ENCODE measurements at regions not wholly inside any gene's neighbourhood (a gene's known extent, or its start where the extent isn't known, plus 50 kb on each side); places are given as distances from the start of the nearest gene placed in this dataset.
A peak's percentile ranks its signal among the peaks of the same experiment; 100 is the strongest.

GRCh38 chr6:105814745-105815536, 271.2 kb upstream of the PRDM1 start:
- H3K36me3 ChIP-seq (ENCODE audit: insufficient read depth, low read length) = no peaks in the 10 kb centered on the region
- no peak overlapping the region for H3K4me2 ChIP-seq (ENCODE audit: low read length)
- no peak overlapping the region for H3K27ac Mint-ChIP-seq (ENCODE audit: unreplicated experiment)
- H3K4me3 Mint-ChIP-seq (ENCODE audit: unreplicated experiment) = no peak overlapping the region
- no peak for FAIRE-seq
- no peak overlapping the region for H2AFZ ChIP-seq (ENCODE audit: low read depth, low read length)
- H3K9me3 ChIP-seq (ENCODE audit: insufficient read depth, low read depth, low read length) = no peaks in the 10 kb centered on the region
- H3K4me3 ChIP-seq (ENCODE audit: insufficient read depth, low read depth, low read length) = no peak overlapping the region
- peaks cover 3% of the 10 kb centered on the region for H3K27me3 Mint-ChIP-seq (ENCODE audit: low read depth, unreplicated experiment)
- no peaks in the 10 kb centered on the region for H3K27me3 ChIP-seq (ENCODE audit: insufficient read depth, low read length)
- no peaks in the 10 kb centered on the region for H3K9me3 Mint-ChIP-seq (ENCODE audit: unreplicated experiment)
- no peak overlapping the region for H3K9ac ChIP-seq (ENCODE audit: low read length)
- no peaks in the 10 kb centered on the region for H4K20me1 ChIP-seq (ENCODE audit: insufficient read depth, low read length)
- H3K4me1 ChIP-seq (ENCODE audit: insufficient read depth, low read length) = peaks cover 13% of the 10 kb centered on the region
- no peaks in the 10 kb centered on the region for H3K79me2 ChIP-seq (ENCODE audit: insufficient read depth, low read length)
- TF ChIP-seq CTCF (IDR thresholded peaks at IDR 0.05; ENCODE audit: insufficient read depth, low read depth, low read length) = no peak
- TF ChIP-seq EZH2 (IDR thresholded peaks at IDR 0.05; ENCODE audit: insufficient read depth, low read length) = no peak
- no peak overlapping the region for H3K27ac ChIP-seq (ENCODE audit: low read depth, low read length)
- no peaks in the 10 kb centered on the region for H3K36me3 Mint-ChIP-seq (ENCODE audit: low read depth, unreplicated experiment)
- H3K4me1 Mint-ChIP-seq (ENCODE audit: low read depth, unreplicated experiment) = peaks cover 14% of the 10 kb centered on the region
- no peak for DNase-seq (ENCODE audit: low read depth)

DNA sequence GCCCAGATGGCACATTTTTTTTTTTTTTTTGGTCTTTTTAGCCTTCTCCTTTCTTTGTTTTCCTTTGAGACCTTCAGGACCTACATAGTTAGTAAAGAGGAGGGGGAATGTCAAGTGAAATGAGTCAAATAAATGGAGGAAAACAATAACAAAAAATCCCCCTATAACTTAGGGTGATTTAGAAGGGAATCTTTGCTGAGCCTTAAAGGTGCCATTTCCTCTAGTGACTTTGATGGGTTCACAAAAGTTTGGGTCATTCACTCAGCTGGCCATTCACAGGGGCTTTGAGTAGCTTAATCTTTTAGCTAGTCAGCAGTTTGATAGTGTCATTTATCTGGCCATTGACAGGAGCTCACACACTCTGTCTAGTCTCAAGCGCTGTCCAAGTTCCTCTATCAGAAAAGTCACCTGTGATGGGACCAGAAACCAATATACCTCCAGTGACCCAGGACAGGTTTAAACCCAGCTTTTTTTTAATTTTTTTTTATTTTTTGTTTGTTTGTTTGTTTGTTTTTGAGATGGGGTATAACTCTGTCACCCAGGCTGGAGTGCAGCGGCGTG, 275.1 kb upstream of the PRDM1 start:
- Histone ChIP-seq H3K4me3 (ENCODE audit: insufficient read depth, low read depth, low read length) (no peak overlapping the region), H3K27me3 (ENCODE audit: insufficient read depth, low read length) (no peaks in the 10 kb centered on the region), H3K36me3 (ENCODE audit: insufficient read depth, low read length) (no peaks in the 10 kb centered on the region), H3K4me2 (ENCODE audit: low read length) (peak overlapping the region; percentile 66), H3K27ac (ENCODE audit: low read depth, low read length) (no peak overlapping the region), H4K20me1 (ENCODE audit: insufficient read depth, low read length) (no peaks in the 10 kb centered on the region), H3K9me3 (ENCODE audit: insufficient read depth, low read depth, low read length) (no peaks in the 10 kb centered on the region), H3K9ac (ENCODE audit: low read length) (peak overlapping the region; percentile 18), H2AFZ (ENCODE audit: low read depth, low read length) (peak overlapping the region; percentile 23), H3K79me2 (ENCODE audit: insufficient read depth, low read length) (no peaks in the 10 kb centered on the region), H3K4me1 (ENCODE audit: insufficient read depth, low read length) (peaks cover 16% of the 10 kb centered on the region)
- FAIRE-seq (no peak), DNase-seq (ENCODE audit: low read depth) (no peak)
- H3K4me1 Mint-ChIP-seq (ENCODE audit: low read depth, unreplicated experiment) = peaks cover 25% of the 10 kb centered on the region
- no peaks in the 10 kb centered on the region for H3K36me3 Mint-ChIP-seq (ENCODE audit: low read depth, unreplicated experiment)
- peak overlapping the region; percentile 87 for H3K27ac Mint-ChIP-seq (ENCODE audit: unreplicated experiment)
- no peaks in the 10 kb centered on the region for H3K9me3 Mint-ChIP-seq (ENCODE audit: unreplicated experiment)
- no peaks in the 10 kb centered on the region for H3K27me3 Mint-ChIP-seq (ENCODE audit: low read depth, unreplicated experiment)
- H3K4me3 Mint-ChIP-seq (ENCODE audit: unreplicated experiment) = no peak overlapping the region
- TF ChIP-seq CTCF (IDR thresholded peaks at IDR 0.05; ENCODE audit: insufficient read depth, low read depth, low read length) = no peak
- TF ChIP-seq EZH2 (IDR thresholded peaks at IDR 0.05; ENCODE audit: insufficient read depth, low read length) = no peak
